ENCODE measurements at regions not wholly inside any gene's neighbourhood (a gene's known extent, or its start where the extent isn't known, plus 50 kb on each side); places are given as distances from the start of the nearest gene placed in this dataset.

- TF ChIP-seq, protein P1, sequence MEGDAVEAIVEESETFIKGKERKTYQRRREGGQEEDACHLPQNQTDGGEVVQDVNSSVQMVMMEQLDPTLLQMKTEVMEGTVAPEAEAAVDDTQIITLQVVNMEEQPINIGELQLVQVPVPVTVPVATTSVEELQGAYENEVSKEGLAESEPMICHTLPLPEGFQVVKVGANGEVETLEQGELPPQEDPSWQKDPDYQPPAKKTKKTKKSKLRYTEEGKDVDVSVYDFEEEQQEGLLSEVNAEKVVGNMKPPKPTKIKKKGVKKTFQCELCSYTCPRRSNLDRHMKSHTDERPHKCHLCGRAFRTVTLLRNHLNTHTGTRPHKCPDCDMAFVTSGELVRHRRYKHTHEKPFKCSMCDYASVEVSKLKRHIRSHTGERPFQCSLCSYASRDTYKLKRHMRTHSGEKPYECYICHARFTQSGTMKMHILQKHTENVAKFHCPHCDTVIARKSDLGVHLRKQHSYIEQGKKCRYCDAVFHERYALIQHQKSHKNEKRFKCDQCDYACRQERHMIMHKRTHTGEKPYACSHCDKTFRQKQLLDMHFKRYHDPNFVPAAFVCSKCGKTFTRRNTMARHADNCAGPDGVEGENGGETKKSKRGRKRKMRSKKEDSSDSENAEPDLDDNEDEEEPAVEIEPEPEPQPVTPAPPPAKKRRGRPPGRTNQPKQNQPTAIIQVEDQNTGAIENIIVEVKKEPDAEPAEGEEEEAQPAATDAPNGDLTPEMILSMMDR (IDR thresholded peaks at IDR 0.05 in 2 of 3, conservative IDR thresholded peaks at IDR 0.05 in 1 of 3; ENCODE audit: control insufficient read depth in 2 of 3, extremely low read depth in 1 of 3, insufficient read depth in 1 of 3, low read depth in 3 of 3, low read length in 3 of 3): no peak
- TF ChIP-seq EGR1 (IDR thresholded peaks at IDR 0.05; ENCODE audit: borderline replicate concordance in 1 of 2, low read depth in 2 of 2, low read length in 2 of 2): no peak
These were observed 233.1 kb upstream of the FZD8 start for GRCh38 chr10:35875016-35875676.
